SK-N-SH treated with all-trans-retinoic acid at 6 μM for 48 hours (cell line): ENCODE measurements at regions not wholly inside any gene's neighbourhood (a gene's known extent, or its start where the extent isn't known, plus 50 kb on each side); places are given as distances from the start of the nearest gene placed in this dataset.

ENCODE experiments used
- ATAC-seq: fragments of 200-7000 bp; cut with Tn5 transposase; 3 replicates; pipeline ENCODE4 v1.9.1; 2020; ENCODE audit warnings: mild to moderate bottlenecking, moderate library complexity
- ARNTL ChIP-seq: fragments of 450-650 bp; formaldehyde crosslinking; IDR thresholded peaks from 2 replicates; pipeline ENCODE4 v1.5.0; 2020; ENCODE audit warnings: low read depth, mild to moderate bottlenecking, moderate library complexity, borderline replicate concordance
- BACH2 ChIP-seq: fragments of 250-450 bp; sonication (Bioruptor Pico); IDR thresholded peaks from 2 replicates; pipeline ENCODE4 v1.9.0; 2021; ENCODE audit warnings: mild to moderate bottlenecking, borderline replicate concordance
- CSDC2 ChIP-seq: fragments of 250-450 bp; sonication (Bioruptor Pico); IDR thresholded peaks from 2 replicates; pipeline ENCODE4 v1.5.0; 2020; ENCODE audit warnings: mild to moderate bottlenecking, moderate library complexity
- ESRRG ChIP-seq: fragments of 250-450 bp; sonication (Bioruptor Pico); IDR thresholded peaks from 2 replicates; pipeline ENCODE4 v1.6.1; 2021; ENCODE audit warnings: mild to moderate bottlenecking
- GLIS3 ChIP-seq: fragments of 250-450 bp; sonication (Bioruptor Pico); IDR thresholded peaks from 2 replicates; pipeline ENCODE4 v1.5.0; 2020; ENCODE audit warnings: mild to moderate bottlenecking, moderate library complexity
- ISL1 ChIP-seq: fragments of 250-450 bp; sonication (Bioruptor Pico); IDR thresholded peaks from 2 replicates; pipeline ENCODE4 v2.1.2; 2022; ENCODE audit warnings: mild to moderate bottlenecking, moderate library complexity
- OSR1 ChIP-seq: fragments of 250-450 bp; sonication (Bioruptor Pico); IDR thresholded peaks from 2 replicates; pipeline ENCODE4 v1.8.0; 2022; ENCODE audit warnings: moderate library complexity, mild to moderate bottlenecking, inconsistent platforms
- PATZ1 ChIP-seq: fragments of 250-450 bp; sonication (Bioruptor Pico); IDR thresholded peaks from 2 replicates; pipeline ENCODE4 v1.8.0; 2020; ENCODE audit warnings: mild to moderate bottlenecking, moderate library complexity, borderline replicate concordance
- POU6F1 ChIP-seq: fragments of 250-450 bp; sonication (Bioruptor Pico); IDR thresholded peaks from 2 replicates; pipeline ENCODE4 v1.8.0; 2021; ENCODE audit warnings: low read depth, mild to moderate bottlenecking, moderate library complexity, borderline replicate concordance
- PPARA ChIP-seq: fragments of 250-450 bp; sonication (Bioruptor Pico); IDR thresholded peaks from 2 replicates; pipeline ENCODE4 v1.5.0; 2020; ENCODE audit warnings: mild to moderate bottlenecking, borderline replicate concordance
- RARB ChIP-seq: fragments of 250-450 bp; sonication (Bioruptor Pico); IDR thresholded peaks from 2 replicates; pipeline ENCODE4 v1.8.0; 2021; ENCODE audit warnings: mild to moderate bottlenecking, moderate library complexity
- SNAI2 ChIP-seq: fragments of 250-450 bp; sonication (Bioruptor Pico); IDR thresholded peaks from 2 replicates; pipeline ENCODE4 v1.5.0; 2020; ENCODE audit warnings: mild to moderate bottlenecking, moderate library complexity
- TOX ChIP-seq: fragments of 250-450 bp; sonication (Bioruptor Pico); IDR thresholded peaks from 2 replicates; pipeline ENCODE4 v1.8.0; 2021; ENCODE audit warnings: mild to moderate bottlenecking, moderate library complexity, borderline replicate concordance
- ZC3H10 ChIP-seq: fragments of 250-450 bp; sonication (Bioruptor Pico); IDR thresholded peaks from 2 replicates; pipeline ENCODE4 v1.5.1; 2021; ENCODE audit warnings: mild to moderate bottlenecking, moderate library complexity
- ZFP3 ChIP-seq: fragments of 250-450 bp; sonication (Bioruptor Pico); IDR thresholded peaks from 2 replicates; pipeline ENCODE4 v1.5.0; 2020; ENCODE audit warnings: mild to moderate bottlenecking, moderate library complexity
- ZNF565 ChIP-seq: fragments of 450-650 bp; formaldehyde crosslinking; conservative IDR thresholded peaks from 2 replicates; pipeline ENCODE4 v1.5.0; 2020; ENCODE audit warnings: low read depth, mild to moderate bottlenecking, moderate library complexity
- ZNF70 ChIP-seq: fragments of 450-650 bp; formaldehyde crosslinking; IDR thresholded peaks from 2 replicates; pipeline ENCODE4 v1.5.0; 2020; ENCODE audit warnings: mild to moderate bottlenecking, moderate library complexity
- TF ChIP-seq, protein P1 (sequence below): fragments of 250-450 bp; sonication (Bioruptor Pico); IDR thresholded peaks from 2 replicates; pipeline ENCODE4 v1.5.0; 2020; ENCODE audit warnings: mild to moderate bottlenecking, moderate library complexity
- TF ChIP-seq, protein P2 (sequence below): fragments of 250-450 bp; sonication (Bioruptor Pico); IDR thresholded peaks from 2 replicates; pipeline ENCODE4 v1.5.1; 2021; ENCODE audit warnings: mild to moderate bottlenecking, moderate library complexity
- TF ChIP-seq, protein P3 (sequence below): fragments of 250-450 bp; sonication (Bioruptor Pico); IDR thresholded peaks from 2 replicates; pipeline ENCODE4 v1.5.1; 2020; ENCODE audit warnings: low read depth, mild to moderate bottlenecking, moderate library complexity

GRCh38 chr6:92521553-92521952 lies 897.8 kb downstream of the EPHA7 start (continued):
- TF ChIP-seq, protein P1, sequence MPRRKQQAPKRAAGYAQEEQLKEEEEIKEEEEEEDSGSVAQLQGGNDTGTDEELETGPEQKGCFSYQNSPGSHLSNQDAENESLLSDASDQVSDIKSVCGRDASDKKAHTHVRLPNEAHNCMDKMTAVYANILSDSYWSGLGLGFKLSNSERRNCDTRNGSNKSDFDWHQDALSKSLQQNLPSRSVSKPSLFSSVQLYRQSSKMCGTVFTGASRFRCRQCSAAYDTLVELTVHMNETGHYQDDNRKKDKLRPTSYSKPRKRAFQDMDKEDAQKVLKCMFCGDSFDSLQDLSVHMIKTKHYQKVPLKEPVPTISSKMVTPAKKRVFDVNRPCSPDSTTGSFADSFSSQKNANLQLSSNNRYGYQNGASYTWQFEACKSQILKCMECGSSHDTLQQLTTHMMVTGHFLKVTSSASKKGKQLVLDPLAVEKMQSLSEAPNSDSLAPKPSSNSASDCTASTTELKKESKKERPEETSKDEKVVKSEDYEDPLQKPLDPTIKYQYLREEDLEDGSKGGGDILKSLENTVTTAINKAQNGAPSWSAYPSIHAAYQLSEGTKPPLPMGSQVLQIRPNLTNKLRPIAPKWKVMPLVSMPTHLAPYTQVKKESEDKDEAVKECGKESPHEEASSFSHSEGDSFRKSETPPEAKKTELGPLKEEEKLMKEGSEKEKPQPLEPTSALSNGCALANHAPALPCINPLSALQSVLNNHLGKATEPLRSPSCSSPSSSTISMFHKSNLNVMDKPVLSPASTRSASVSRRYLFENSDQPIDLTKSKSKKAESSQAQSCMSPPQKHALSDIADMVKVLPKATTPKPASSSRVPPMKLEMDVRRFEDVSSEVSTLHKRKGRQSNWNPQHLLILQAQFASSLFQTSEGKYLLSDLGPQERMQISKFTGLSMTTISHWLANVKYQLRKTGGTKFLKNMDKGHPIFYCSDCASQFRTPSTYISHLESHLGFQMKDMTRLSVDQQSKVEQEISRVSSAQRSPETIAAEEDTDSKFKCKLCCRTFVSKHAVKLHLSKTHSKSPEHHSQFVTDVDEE (CRISPR knock-in tag): no peak
- TF ChIP-seq, all 23 proteins: peak for 0

DNA sequence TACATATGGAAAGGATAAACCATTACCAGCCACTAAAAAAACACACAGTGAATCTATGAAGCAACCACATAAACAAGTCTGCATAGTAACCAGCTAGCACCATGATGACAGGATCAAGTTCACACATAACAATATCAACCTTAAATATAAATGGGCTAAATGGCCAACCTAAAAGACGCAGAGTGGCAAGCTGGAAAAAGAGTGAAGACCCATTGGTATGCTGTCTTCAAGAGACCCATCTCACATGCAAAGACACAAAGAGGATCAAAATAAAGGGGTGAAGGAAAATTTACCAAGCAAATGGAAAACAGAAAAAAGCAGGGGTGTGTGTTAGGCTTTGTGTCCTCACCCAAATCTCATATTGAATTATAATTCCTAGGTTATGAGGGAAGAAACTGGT lies 909.2 kb downstream of the EPHA7 start:
- no peak for ATAC-seq
- TF ChIP-seq ZFP3 (CRISPR knock-in tag): no peak
- TF ChIP-seq, protein P2, sequence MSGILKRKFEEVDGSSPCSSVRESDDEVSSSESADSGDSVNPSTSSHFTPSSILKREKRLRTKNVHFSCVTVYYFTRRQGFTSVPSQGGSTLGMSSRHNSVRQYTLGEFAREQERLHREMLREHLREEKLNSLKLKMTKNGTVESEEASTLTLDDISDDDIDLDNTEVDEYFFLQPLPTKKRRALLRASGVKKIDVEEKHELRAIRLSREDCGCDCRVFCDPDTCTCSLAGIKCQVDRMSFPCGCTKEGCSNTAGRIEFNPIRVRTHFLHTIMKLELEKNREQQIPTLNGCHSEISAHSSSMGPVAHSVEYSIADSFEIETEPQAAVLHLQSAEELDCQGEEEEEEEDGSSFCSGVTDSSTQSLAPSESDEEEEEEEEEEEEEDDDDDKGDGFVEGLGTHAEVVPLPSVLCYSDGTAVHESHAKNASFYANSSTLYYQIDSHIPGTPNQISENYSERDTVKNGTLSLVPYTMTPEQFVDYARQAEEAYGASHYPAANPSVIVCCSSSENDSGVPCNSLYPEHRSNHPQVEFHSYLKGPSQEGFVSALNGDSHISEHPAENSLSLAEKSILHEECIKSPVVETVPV: no peak
- TF ChIP-seq ISL1 (CRISPR knock-in tag): no peak
- TF ChIP-seq, protein P1 (CRISPR knock-in tag): no peak
- no peak for TF ChIP-seq CSDC2
- TF ChIP-seq ARNTL: no peak
- TF ChIP-seq, protein P3, sequence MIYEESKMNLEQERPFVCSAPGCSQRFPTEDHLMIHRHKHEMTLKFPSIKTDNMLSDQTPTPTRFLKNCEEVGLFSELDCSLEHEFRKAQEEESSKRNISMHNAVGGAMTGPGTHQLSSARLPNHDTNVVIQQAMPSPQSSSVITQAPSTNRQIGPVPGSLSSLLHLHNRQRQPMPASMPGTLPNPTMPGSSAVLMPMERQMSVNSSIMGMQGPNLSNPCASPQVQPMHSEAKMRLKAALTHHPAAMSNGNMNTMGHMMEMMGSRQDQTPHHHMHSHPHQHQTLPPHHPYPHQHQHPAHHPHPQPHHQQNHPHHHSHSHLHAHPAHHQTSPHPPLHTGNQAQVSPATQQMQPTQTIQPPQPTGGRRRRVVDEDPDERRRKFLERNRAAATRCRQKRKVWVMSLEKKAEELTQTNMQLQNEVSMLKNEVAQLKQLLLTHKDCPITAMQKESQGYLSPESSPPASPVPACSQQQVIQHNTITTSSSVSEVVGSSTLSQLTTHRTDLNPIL (CRISPR knock-in tag): no peak
- no peak for TF ChIP-seq PPARA (CRISPR knock-in tag)
- TF ChIP-seq ZNF565 (CRISPR knock-in tag): no peak
- no peak for TF ChIP-seq PATZ1 (CRISPR knock-in tag)
- no peak for TF ChIP-seq ZNF70 (CRISPR knock-in tag)
- TF ChIP-seq ZC3H10 (CRISPR knock-in tag): no peak
- no peak for TF ChIP-seq GLIS3 (CRISPR knock-in tag)
- no peak for TF ChIP-seq SNAI2 (CRISPR knock-in tag)
- no peak for TF ChIP-seq POU6F1
- no peak for TF ChIP-seq TOX (CRISPR knock-in tag)
- TF ChIP-seq ESRRG (CRISPR knock-in tag): no peak
- no peak for TF ChIP-seq BACH2
- no peak for TF ChIP-seq RARB

DNA sequence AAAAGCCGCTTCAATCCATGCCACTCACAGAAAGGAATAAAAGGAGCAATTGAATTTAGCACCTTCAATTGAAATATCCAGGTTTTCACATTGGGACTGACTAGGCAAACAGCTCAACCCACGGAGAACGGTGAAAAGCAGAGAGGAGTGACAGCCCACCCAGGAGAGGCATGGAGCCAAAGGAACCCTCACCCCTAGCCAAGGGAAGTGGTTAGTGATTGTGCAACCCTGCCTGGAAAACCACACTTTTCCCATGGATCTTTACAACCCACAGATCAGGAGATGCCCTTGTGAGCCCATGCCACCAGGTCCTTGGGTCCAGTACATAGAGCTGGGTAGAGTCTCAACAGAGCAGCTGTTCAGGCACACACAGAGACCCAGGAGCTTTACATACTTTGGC lies 911.8 kb downstream of the EPHA7 start:
- no peak for ATAC-seq
- TF ChIP-seq, protein P2: no peak
- TF ChIP-seq PATZ1 (CRISPR knock-in tag): no peak
- no peak for TF ChIP-seq OSR1 (CRISPR knock-in tag)
- TF ChIP-seq TOX (CRISPR knock-in tag): no peak
- TF ChIP-seq, protein P3 (CRISPR knock-in tag): no peak
- TF ChIP-seq ESRRG (CRISPR knock-in tag): no peak
- no peak for TF ChIP-seq ZNF565 (CRISPR knock-in tag)
- no peak for TF ChIP-seq ZNF70 (CRISPR knock-in tag)
- no peak for TF ChIP-seq ARNTL
- TF ChIP-seq ZC3H10 (CRISPR knock-in tag): no peak
- TF ChIP-seq CSDC2: no peak
- TF ChIP-seq PPARA (CRISPR knock-in tag): no peak
- TF ChIP-seq, all 23 proteins: peak for 0
